Choroid plexus epithelial cell (primary cell): ENCODE measurements at regions not wholly inside any gene's neighbourhood (a gene's known extent, or its start where the extent isn't known, plus 50 kb on each side); places are given as distances from the start of the nearest gene placed in this dataset.

Experiments used
- DNase-seq: peaks from one replicate; pipeline ENCODE4 v3.0.0-alpha.2; 2010; ENCODE audit warnings: low read depth
- H3K4me3 ChIP-seq: 2 replicates; pipeline ENCODE4 v1.5.1; 2011; ENCODE audit warnings: low read depth, mild to moderate bottlenecking, control low read depth, low read length, moderate library complexity
- TF ChIP-seq, protein P1 (sequence below): conservative IDR thresholded peaks from 2 replicates; pipeline ENCODE4 v1.5.1; 2011; ENCODE audit warnings: low read depth, mild to moderate bottlenecking, control low read depth, inconsistent platforms, low read length, moderate library complexity

DNA sequence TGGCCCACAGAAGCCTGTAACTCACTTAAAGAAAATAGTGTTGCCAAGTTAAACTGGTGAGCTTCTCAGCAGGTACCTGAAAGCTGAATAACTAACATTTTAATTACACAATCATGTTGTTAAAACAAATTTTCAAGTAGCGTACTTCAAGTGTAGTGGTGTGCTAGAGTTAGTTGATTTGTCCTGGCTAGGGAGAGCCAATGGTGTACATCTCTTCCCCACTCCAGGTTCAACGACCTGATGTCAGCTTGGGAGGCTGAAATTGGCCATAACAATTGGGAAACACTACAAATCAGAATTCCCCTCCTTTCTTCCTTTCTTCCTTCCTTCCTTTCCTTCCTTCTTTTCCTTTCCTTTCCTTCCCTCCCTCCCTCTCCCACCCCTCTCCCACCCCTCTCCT, 295.3 kb upstream of the SLC24A2 start:
- DNase-seq: no peak
- TF ChIP-seq, protein P1, sequence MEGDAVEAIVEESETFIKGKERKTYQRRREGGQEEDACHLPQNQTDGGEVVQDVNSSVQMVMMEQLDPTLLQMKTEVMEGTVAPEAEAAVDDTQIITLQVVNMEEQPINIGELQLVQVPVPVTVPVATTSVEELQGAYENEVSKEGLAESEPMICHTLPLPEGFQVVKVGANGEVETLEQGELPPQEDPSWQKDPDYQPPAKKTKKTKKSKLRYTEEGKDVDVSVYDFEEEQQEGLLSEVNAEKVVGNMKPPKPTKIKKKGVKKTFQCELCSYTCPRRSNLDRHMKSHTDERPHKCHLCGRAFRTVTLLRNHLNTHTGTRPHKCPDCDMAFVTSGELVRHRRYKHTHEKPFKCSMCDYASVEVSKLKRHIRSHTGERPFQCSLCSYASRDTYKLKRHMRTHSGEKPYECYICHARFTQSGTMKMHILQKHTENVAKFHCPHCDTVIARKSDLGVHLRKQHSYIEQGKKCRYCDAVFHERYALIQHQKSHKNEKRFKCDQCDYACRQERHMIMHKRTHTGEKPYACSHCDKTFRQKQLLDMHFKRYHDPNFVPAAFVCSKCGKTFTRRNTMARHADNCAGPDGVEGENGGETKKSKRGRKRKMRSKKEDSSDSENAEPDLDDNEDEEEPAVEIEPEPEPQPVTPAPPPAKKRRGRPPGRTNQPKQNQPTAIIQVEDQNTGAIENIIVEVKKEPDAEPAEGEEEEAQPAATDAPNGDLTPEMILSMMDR: no peak
- H3K4me3 ChIP-seq: no peak overlapping the region

DNA sequence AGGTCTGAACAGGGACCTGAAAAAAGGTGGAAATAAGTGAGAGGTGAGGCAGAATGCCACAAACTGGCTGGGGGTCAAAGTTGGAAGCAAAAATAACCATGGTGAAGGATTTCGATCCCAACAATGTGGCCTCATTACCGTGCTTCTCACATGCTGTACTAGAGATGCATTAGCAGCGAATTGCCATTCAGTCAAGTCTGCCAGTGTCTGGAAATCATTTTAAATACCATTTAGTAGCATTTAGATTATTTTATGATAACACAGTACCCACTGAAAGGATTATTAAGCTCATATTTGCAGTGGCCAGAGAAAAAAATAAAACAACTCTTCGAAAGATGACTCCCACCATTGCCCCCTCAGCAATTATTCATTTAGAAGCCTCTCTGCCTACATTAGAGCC, 294.6 kb upstream of the SLC24A2 start:
- H3K4me3 ChIP-seq: no peak overlapping the region
- no peak for DNase-seq
- TF ChIP-seq, protein P1: no peak

DNA sequence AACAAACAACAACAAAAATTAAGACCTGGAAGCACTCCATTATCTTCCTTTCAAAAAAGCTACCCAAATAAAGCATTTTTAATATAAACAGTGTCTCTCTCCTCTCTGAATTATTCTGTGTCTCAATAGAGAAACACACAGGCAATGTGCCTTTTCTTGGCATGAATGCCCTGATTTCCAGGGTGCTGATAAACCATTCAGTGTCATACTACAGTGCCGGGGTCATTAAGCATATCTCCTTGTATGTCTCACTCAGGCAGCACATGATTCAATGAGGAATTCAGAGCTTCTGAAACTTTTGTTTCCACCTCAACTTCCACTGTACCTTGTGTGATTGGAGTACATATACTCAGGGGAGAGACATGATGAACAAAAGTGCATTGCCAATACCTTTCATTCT, 294.0 kb upstream of the SLC24A2 start:
- DNase-seq: no peak
- TF ChIP-seq, protein P1: no peak
- no peak overlapping the region for H3K4me3 ChIP-seq

DNA sequence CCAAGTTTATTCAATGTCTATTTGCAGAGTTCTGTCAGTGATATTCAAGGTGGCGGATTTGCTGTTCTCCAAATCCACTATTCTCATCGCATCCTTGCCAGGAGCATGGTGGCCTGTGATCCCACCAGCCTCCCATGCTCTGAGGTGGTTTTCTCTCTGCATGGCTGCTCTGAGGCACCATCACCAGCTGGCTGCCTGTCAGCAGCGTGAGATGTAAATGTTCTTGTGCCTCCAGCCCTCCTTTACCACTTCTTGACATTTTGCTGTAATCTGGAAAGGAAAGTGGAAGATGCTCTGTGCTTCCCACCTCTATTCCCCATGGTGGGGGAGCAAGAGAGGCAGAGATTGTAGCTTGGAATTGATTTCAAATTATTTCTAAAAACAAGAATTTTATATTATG, 293.6 kb upstream of the SLC24A2 start:
- TF ChIP-seq, protein P1: no peak
- H3K4me3 ChIP-seq: no peak overlapping the region
- no peak for DNase-seq

DNA sequence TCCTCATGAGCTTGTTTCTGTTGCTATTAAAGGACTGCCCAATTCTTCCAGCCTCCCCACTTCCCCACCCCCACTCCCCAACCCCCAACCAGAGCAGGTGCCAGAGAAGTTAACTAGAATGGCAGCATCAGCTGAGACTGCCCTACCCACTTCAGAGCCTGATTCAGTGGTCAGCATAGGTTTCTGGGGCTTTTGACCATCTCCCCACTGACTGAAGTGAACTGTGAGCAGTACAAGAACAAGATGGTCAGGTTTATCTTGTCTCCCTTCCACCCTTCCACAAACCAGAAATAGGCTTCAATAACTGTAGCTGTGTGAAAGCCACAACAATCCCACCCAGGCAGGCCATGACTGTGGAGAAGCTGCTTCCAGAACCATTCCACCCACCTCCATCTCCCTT, 289.4 kb upstream of the SLC24A2 start:
- TF ChIP-seq, protein P1: no peak
- DNase-seq: no peak

DNA sequence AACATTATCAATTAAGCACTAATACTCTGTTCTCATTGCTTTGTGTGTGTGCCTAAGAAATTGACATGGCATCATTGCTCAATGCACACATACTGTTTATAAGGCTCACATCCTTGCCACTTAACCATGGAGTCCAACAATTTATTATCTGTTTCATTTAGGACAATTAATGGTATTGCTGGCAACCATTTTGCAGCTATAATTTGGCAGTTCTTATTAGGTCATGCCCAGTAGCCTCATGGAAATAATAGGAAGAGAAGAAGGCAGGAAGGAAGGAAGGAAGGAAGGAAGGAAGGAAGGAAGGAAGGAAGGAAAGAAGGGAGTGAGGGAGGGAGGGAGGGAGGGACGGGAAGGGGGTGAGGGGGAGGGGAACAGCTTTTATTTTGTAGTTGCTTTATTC, 285.5 kb upstream of the SLC24A2 start:
- H3K4me3 ChIP-seq: no peak overlapping the region
- TF ChIP-seq, protein P1: no peak
- DNase-seq: no peak

More for the DNA sequence above, 289.4 kb upstream of the SLC24A2 start:
- no peak overlapping the region for H3K4me3 ChIP-seq

DNA sequence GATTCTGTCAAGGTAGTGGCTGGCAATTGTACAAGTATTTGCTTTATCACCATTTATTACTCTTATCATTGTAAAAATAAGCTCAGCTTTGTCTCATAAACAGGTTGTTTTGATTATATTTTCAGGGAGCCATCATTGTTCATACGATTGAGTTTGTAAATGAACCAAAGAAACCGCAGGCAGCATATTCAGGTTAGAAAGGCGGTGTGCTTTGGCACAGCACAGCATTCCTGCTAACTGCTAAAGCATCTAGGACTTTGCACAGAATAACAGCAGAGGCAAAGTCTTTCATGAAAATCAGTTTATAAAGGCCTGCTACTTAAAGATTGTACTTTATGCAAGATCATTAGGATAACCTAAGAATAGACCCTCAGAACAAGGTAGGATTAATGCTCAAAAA, 281.5 kb upstream of the SLC24A2 start:
- DNase-seq: peak; percentile 59
- TF ChIP-seq, protein P1: no peak
- no peak overlapping the region for H3K4me3 ChIP-seq
